ENCODE measurements at regions not wholly inside any gene's neighbourhood (a gene's known extent, or its start where the extent isn't known, plus 50 kb on each side); places are given as distances from the start of the nearest gene placed in this dataset.
A peak's percentile ranks its signal among the peaks of the same experiment; 100 is the strongest.
"Not testable (repeated sequence)": the region's sequence is repeated elsewhere in the genome, so short reads cannot be mapped to it uniquely, and the experiment has no call there.

DNA sequence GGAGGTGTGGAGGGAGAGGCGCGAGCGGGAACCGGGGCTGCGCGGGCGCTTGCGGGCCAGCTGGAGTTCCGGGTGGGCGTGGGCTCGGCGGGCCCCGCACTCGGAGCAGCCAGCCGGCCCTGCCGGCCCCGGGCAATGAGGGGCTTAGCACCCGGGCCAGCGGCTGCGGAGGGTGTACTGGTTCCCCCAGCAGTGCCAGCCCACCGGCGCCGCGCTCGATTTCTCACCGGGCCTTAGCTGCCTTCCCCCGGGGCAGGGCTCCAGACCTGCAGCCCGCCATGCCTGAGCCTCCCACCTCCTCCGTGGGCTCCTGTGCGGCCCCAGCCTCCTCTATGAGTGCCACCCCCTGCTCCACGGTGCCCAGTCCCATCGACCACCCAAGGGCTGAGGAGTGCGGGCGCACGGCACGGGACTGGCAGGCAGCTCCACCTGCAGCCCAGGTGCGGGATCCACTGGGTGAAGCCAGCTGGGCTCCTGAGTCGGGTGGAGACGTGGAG, 141.4 kb downstream of the SPRY1 start:
- not testable (repeated sequence) for DNase-seq (ENCODE audit: low read depth)

DNA sequence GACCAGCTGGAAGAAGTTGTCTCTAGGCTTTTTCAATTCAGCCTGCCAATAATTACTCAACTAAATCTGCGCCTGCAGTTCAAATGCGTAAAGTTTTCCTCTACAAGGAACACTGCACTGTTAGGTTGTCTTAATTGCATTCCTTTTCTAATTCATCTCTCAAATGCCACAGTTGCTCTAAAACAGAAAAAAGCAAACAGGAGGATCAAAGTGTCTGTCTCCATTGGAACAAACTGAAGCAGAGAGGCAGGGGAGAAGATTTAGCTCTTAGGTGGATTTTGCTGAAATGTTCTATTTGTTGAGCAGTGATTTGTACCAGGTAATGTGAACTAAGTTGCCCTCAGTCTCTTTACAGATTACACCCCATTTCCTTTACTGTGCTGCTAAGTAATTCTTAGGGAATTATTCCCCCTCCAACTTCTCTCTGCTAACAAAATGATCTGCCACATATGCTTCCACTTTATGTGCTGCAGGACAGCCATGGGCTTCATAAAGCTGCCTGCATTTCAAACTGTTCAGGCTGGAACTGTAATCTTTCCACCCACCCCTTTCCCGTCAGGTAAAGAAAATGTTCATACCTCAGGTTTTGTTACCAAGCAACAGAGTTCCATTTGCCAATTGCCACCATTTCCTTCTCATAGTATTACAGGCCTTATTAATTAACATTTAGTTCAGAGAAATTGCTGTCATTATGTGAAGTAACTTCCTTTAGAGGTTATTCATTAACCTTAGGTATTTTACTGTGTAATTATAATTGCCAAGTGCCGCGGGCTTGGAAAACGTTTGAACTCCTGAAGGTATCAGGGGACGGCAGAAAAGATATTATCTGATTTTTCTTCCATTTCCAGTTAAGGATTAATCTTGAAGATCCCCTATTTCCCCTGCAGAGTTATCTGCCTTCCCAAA, 149.3 kb downstream of the SPRY1 start:
- no peak for DNase-seq (ENCODE audit: low read depth)

DNA sequence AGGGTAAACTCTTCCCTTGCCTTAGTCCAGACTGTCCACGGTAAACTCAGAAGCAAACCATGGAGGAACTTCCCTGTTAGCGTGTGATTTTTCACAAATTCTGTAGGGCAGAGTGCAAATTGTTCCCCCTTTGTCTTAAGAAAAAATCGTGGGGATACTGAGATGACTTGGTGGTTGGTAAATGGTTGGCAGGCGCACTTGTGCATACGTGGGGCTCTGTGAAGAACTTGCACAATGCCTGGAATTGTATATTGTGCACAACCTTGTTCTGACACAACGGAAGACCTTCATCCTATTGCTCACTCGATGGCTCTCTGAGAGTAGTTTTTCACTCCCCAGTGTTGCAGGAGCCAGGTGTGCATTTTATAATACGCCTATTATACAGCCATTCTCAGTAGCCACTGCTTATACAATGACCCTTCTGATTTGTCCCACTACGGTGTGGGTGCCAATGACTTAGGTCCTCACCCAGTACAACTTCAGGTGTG, 150.0 kb downstream of the SPRY1 start:
- DNase-seq (ENCODE audit: low read depth) = no peak

DNA sequence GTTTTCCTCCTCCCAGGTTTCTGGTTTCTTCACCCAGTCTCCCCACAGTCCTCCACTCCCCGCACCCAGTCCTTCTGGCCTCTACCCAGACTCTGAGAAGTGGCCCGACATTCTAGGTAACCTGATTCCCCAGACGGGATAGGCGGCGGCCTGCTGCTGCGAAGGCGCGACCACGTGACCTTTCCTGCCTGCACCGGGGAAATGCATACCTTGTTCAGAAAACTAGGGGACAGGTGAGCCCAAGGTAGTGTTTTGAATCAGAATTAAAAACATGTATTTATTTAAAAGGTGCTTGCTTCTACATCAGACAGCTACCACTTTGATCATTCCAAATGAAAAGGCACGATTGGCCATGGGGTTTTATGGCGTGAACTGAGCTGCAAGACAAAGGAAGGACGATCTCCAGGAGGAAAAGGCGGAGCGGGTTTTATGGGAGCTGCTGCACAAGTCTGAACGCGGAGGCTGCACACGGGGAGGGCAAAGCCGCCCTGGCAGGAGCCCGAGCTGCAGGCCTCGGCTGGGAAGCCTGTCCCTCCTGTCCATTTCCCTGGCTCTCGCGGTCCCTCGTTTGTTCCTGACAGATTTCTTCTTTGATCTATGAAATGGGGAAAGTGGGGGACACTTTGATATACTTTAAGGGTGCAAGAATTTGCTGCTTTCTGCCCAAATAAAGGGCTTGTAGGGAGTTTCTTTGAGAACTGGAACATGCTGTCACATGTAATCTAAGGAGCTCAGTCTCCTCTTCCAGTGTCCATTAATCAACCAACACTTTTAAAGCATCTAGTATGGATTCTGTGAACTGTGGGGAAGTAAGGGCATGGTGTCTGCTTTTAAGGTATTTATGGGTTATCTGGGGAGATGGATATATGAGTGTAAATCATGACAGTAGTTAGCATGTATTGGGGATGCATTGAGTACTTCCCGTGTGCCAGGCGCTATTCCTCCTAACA, 150.9 kb downstream of the SPRY1 start:
- no peak for DNase-seq (ENCODE audit: low read depth)

DNA sequence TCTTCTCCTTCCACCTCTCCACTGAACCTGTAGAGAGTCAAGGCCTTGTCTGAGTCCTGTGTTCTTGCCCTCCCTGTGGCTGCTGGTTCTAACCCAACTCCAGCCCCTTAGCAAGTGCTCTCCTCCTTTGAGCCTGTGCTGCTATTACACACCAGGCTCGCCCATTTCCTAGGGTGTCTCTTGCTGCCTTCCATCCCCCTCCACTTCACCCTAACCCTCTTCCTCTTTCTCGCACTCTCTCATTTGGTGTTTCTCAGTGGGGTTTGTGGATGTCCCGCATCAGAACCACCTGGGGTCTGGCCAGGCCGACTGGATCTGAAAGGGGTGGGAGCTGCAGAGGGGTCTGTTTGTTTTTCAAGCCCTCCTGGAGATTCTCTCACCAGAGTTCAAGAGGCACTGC, 156.7 kb downstream of the SPRY1 start:
- no peak for DNase-seq (ENCODE audit: low read depth)

DNA sequence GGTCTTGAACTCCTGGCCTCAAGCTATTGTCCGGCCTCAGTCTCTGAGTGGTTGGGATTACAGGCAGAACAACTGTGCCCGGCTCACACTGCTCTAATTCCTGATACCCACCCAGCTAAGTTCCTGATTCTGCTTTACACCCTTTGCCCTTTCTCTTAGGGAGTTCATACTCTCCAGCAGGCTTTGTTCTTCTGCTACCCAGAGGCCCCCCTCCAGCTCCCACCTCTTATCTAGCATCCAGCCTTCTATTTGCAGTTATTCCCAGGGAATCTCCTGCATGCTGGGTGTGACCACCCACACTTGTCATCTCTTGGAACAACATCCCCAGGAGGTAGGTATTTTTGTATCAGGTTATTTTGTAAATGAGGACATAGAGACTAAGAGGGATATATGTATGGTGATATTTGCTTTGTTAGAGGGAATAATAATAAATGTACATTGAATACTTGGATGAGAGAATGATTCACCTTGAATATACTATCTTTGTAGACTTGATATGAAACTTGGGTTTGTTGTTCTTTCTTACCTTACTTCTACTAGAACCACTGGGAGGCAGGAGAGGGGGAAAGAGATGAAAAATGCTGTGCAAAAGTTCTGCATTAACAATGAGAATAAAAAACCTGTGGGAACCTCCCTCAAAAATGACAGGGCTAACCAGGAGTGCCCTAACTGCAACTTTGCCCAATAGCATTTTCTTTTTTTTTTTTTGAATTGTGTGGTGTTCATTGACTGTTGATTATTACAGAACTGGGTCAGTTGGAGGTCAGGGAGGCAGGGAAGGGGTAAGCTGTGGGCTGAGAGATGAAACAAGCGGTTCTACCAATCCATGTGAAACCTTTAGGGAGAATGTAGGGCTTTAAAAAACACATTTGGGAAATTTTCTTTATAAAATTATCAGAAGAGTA, 157.4 kb downstream of the SPRY1 start:
- DNase-seq (ENCODE audit: low read depth) = no peak

DNA sequence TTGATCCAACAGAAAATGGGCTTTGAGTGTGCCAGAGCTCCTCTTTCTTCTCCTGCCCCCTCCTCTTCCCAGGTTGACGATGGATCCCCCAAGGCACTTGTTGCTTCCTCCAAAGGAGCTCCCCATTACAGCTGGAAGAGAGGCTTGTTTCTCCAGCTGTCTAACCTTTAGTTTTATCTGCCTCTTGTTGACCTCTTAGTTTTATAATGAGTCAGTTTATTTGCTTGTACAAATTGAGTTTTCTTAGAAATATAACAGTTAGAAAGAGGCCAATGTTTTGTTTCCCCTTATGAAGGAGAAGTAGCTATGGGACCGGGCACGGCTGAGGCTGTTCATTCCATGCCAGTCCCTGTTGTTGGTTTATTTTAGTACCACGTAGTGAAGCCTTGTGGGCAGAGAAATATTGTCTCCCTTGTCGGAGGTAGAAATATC, 158.2 kb downstream of the SPRY1 start:
- no peak for DNase-seq (ENCODE audit: low read depth)

DNA sequence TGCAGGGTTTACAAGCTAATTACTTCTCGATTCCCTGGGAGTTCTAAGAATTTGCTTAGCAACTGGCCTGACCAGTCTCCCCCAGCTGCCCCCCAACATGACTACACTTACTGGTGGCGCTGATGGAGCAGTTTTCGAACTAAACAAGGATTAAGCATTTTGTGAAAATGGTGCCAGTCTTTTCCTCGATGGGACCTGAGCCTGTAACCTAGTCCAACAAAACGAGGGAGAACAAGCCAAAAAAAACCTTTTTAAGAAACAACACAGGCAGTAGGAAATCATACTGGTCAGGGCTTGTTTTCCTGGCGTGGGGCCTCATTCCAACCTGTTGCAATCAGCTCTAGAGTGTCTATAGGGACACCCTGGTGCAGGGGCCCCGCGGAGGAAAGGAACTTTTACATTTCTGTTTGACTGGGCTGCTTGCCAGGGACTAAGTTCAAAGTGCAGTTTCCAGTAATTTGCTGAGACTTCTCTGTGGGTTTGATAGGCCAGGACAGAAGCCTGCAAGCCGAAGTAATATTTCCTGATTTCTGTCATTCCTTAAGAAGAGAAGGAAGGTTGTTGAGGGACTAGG, 158.7 kb downstream of the SPRY1 start:
- DNase-seq (ENCODE audit: low read depth) = no peak

DNA sequence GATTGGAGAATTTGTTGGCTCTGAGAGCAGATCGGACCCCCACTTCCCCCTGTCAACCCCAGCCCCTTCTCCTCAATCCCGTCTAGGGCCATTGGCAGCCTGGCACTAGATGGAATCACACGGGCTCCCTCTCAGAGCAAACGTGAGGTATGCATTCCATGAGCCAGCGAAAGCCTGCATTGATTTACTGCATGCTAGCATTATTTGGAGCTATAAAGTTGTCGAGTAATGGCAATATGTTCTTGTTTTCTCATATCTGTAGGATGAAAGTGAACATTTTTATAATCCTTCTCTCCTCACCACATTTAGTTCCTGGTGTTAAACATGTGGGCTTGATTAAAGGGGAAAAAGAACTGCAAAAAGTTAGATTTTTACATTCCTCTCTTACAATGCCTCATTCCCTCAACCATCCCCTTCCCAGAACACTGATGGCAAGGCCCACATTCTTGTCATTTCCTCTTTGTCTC, 159.2 kb downstream of the SPRY1 start:
- no peak for DNase-seq (ENCODE audit: low read depth)

DNA sequence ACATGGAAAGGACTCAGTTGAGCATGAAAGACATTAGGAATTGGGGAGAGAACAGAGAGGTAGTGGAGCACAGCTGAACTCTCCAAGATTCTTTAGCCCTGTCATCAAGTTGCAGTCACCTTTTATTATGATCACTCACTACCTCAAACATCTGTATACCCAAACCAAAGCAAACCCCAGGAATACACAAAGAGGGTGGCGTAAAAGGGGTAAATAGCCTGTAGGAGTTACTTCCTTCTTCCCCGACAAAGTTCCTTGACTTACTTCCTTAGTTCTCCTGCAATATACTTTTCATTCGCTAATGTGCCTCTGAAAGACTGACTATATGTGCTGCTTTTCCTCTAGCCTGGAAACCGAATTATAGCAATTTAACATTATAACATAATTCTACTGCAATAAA, 159.9 kb downstream of the SPRY1 start:
- DNase-seq (ENCODE audit: low read depth) = no peak

DNA sequence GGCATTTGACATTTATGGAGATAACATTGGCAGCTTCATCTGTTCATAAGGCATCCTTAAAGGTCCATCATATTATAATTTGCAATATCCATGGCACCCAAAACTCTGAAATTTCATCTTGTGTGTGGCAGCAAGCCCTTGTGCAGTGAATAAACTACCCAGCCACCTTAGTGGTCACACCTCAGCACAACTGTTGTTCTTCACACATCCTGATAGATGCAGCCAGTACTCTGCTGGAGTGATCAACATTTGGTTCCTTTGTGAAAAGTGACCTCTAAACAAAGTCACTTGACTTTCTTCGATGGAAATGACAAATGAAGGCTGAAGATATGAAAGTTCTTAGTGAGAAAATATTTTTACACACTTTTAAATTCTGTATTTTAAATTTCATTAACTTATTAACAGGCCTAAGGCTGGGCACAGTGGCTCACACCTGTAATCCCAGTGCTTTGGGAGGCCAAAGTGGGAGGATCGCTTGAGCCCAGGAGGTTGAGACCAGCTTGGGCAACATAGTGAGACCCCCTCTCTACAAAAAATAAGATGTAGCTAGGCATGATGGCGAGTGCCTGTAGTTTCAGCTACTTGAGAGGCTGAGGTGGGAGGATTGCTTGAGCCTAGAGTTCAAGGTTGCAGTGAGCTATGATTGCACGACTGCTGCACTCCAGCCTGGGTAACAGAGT, 161.4 kb downstream of the SPRY1 start:
- no peak for DNase-seq (ENCODE audit: low read depth)

DNA sequence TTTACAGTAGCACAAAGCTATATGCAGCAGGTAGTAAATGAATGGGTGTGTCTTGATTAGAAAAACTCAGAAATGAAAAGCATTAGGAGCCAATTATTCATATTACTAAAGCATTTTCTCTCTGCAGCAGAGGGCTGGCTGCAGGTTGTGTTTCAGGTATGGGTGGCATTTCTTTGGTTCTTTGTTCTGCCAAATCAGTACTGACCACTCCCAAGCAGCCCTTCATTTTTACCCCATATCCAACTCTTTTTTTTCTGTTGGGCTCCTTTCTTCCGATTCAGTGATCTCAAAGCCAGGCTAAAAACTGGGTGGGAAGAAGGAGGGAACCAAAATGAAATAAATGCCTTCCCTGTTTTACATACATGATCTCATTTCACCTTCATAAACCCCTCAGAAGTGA, 162.3 kb downstream of the SPRY1 start:
- DNase-seq (ENCODE audit: low read depth) = no peak

DNA sequence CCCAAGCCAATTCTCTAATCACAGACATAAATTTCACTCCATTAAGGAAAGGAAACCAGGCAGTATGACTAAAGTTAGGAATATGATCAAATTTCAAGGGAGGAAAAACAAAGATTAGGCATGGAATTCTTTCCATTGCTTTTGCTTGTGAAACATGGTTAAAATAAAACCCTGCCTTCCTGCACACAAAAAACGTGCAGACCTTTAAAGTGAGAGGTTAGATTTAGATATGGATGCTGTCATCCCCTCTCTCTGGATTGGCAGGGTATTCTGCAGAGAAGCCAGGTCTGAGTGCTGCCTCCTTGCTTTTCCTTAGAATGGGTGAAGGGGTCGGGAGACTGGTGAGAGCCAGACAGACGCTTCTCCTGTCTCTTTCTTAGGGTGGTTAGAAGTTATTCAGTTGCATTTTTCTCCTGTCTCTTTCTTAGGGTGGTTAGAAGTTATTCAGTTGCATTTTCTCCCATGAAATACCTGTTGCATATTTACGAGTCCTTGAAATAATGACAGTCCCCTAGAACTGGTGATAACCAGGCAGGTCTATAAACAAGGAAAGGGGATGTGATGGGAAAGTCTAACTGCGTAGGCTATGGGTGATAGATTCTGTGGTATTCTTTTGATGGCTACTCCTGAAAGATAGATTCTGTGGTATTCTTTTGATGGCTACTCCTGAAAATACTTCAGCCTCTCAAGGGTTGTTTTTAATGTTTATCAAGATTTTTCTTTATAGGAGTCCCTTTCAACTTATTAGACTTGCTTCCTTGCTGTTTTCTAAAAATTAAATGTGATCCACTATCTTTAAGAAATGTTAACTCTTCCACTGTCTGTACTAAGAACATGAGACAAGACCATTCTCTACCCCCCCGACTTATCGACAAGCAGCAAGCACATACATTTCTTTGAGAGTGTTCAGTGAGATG, 163.6 kb downstream of the SPRY1 start:
- no peak for DNase-seq (ENCODE audit: low read depth)

DNA sequence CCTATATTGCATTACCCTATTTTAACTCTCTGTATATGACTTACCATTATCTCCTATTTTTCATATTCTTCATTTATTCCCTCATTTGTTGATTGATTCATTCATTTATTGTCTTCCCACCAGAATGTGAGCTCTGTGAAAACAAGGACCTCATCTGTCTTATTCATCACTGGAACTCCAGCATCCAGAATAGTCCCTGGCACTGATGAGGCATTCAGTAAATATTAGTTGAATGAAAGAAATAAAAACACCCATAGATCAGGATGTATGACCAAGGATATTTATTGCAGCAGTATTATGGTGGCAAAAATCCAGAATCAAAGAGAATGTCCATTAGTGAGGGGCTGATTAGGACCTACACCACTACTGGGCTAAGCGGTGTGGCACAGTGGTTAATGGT, 164.9 kb downstream of the SPRY1 start:
- DNase-seq (ENCODE audit: low read depth) = no peak

DNA sequence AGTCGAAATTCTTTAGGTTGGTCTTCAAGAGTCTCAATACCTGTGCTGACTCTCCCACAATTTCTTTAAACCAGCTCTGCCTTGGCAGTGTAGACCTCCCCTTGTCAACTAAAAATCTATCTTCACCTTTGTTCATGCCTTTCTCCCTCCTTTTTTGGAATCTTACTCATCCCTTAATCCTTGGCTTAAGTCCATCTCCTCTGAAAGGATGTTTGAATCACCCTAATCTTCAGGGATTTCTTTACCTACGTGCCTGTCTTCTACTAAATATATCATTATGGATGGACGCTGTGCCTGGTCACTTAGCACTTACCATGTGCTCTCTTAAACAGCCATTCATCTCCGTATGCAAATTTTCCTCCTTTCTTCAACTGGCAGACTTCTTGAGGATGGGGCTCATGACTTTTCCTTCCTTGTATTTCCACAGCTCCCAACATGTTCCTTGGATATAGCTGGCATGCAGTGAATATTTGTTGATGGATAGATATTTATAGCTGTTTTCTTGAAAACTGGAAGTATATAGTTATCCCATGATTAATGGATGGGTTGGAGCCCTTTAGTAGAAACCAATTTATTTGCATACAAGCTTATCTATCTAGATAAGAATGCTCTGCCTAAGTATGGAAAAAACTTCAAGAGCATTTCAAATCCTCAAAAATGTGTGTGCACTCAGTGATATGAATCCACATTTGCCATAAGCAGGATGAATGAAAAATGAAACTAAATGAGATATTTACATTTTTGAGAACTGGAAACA, 166.6 kb downstream of the SPRY1 start:
- no peak for DNase-seq (ENCODE audit: low read depth)

DNA sequence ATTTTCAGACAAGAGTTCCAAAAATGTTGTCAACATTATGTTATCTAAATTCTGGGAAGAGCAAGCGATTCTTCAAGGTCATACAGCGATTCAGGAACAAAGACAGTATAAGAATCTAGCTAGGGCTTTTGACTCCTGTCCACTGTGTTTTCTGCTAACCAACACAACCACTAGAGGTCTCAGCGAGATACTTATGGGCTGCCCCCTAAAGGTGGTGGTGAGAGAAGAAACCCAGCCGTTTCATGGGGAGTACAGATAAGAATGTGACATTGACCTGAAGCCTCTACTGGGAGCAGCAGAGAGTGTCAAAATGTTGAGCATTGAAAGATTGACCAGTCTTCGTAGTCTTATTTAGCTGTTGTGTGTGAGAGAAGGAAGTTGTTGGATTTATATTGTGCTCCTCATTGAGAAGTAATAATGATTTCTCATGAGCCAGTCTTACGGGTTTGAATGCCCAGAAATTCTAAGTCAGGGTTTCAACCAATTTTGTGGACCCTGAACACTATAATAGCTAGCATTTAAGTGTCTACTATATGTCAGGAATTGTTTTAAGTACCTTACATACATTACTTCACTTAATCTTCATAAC, 168.3 kb downstream of the SPRY1 start:
- DNase-seq (ENCODE audit: low read depth) = peak; percentile 14

DNA sequence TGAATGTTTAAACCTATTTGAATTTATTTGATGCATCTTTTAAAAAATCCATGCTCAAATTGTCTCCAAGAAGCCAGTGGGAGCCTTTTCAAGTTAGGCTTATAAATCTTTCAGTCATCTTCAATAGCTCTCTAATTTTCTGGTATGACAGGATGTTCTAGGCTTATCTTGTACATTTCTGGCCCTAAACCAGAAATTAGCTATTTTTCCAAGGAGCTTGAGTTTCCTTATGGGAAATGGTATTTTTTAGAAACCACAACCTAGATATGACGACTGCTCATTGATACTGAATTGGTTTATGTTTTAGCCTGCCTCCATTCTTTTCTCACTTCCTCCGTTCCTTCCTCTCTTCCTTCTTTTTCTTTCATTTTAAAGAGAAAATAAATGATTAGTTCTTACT, 172.3 kb downstream of the SPRY1 start:
- DNase-seq (ENCODE audit: low read depth) = no peak

DNA sequence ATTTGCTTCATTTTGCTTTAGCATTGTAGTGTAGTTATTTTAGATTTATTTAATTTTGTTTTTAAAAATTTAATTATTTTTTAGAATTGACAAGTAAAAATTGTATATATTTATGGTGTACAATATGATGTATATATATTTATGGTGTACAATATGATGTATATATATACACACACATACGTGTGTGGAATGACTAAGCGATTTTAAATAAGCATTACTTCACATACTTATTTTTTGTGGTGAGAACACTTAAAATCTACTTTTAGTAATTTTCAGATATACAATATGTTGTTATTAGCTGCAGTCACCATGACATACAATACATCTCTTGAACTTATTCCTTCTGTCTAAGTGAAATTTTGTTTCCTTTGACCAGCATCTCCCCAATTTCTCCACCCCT, 172.9 kb downstream of the SPRY1 start:
- no peak for DNase-seq (ENCODE audit: low read depth)

All from stimulated activated CD8-positive, alpha-beta memory T cell treated with anti-CD3 and anti-CD28 coated beads, Interleukin-12 subunit alpha, Interleukin-12 subunit beta, amount 100 ng/mL, for 1 hour (primary cell).